Mesothelial cell of epicardium (in vitro differentiated cells): ENCODE measurements at regions not wholly inside any gene's neighbourhood (a gene's known extent, or its start where the extent isn't known, plus 50 kb on each side); places are given as distances from the start of the nearest gene placed in this dataset.
"Not testable (repeated sequence)": the region's sequence is repeated elsewhere in the genome, so short reads cannot be mapped to it uniquely, and the experiment has no call there.

Experiments used
- DNase-seq, 2 experiments: peaks; one replicate each; pipeline ENCODE4 v3.0.0; 2021; ENCODE audit warnings: low spot score in 2 of 2; ENCODE audit not compliant: unreplicated experiment in 2 of 2
- H3K27ac Mint-ChIP-seq: 2 replicates; pipeline ENCODE4 v1.8.0; 2021; ENCODE audit warnings: mixed read lengths
- H3K27me3 Mint-ChIP-seq: 2 replicates; pipeline ENCODE4 v1.8.0; 2021; ENCODE audit warnings: low read depth, mixed read lengths
- H3K36me3 Mint-ChIP-seq: 2 replicates; pipeline ENCODE4 v1.8.0; 2021; ENCODE audit warnings: mixed read lengths
- H3K4me1 Mint-ChIP-seq: 2 replicates; pipeline ENCODE4 v1.8.0; 2021; ENCODE audit warnings: mixed read lengths
- H3K4me3 Mint-ChIP-seq: 2 replicates; pipeline ENCODE4 v1.8.0; 2021; ENCODE audit warnings: mild to moderate bottlenecking, moderate library complexity, mixed read lengths
- H3K9me3 Mint-ChIP-seq: 2 replicates; pipeline ENCODE4 v1.8.0; 2021; ENCODE audit warnings: mixed read lengths
- TF ChIP-seq, protein P1 (sequence below): fragments of 200-600 bp; sonication (generic); IDR thresholded peaks from one replicate; pipeline ENCODE4 v1.5.0; 2021; ENCODE audit warnings: antibody characterized with exemption; ENCODE audit not compliant: unreplicated experiment

DNA sequence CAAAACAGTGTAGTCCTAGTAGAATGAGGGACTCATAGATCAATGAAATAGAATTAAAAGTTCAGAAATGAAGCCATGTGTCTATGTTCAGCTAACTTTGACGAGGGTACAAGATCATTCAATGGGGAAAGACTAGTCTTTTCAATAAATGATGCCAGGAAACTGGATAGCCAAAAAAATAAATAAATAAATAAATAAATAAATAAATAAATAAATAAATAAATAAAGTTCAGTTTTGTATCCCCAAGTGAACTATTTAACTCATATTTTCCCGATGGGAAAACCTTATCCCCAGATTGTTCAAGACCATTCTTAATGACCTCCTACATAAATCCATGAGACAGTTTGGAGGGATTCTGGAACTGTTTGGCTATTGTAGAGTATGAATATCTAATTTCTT is 277.1 kb upstream of the EYS start:
- H3K36me3 Mint-ChIP-seq = no peaks in the 10 kb centered on the region
- no peak for DNase-seq
- H3K4me1 Mint-ChIP-seq = no peaks in the 10 kb centered on the region
- TF ChIP-seq, protein P1, sequence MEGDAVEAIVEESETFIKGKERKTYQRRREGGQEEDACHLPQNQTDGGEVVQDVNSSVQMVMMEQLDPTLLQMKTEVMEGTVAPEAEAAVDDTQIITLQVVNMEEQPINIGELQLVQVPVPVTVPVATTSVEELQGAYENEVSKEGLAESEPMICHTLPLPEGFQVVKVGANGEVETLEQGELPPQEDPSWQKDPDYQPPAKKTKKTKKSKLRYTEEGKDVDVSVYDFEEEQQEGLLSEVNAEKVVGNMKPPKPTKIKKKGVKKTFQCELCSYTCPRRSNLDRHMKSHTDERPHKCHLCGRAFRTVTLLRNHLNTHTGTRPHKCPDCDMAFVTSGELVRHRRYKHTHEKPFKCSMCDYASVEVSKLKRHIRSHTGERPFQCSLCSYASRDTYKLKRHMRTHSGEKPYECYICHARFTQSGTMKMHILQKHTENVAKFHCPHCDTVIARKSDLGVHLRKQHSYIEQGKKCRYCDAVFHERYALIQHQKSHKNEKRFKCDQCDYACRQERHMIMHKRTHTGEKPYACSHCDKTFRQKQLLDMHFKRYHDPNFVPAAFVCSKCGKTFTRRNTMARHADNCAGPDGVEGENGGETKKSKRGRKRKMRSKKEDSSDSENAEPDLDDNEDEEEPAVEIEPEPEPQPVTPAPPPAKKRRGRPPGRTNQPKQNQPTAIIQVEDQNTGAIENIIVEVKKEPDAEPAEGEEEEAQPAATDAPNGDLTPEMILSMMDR = no peak
- H3K27me3 Mint-ChIP-seq = no peaks in the 10 kb centered on the region
- no peak overlapping the region for H3K27ac Mint-ChIP-seq
- peaks cover 15% of the 10 kb centered on the region for H3K9me3 Mint-ChIP-seq
- no peak overlapping the region for H3K4me3 Mint-ChIP-seq

DNA sequence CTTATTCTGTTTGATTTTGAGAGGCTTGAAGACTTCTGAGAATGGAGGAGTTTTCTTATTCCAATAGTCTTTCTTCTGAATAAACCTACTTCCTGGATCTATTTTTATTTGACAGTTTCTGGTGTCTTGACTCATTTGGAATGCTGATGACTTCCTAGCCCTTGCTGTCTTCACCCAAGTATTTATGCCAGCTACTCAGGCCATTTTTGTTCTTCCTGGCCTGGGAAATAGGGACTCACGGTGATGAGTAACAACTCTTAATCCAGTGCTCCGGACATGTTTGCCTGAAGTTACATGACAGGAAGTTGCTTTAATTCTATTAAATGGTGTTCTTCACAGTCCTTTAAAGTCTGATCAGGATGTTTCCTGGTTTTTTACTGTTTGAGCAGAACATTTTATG is 272.1 kb upstream of the EYS start:
- Mint-ChIP-seq H3K27me3 (no peaks in the 10 kb centered on the region), H3K36me3 (no peaks in the 10 kb centered on the region), H3K4me1 (no peaks in the 10 kb centered on the region), H3K9me3 (peaks cover 20% of the 10 kb centered on the region), H3K4me3 (no peak overlapping the region), H3K27ac (no peak overlapping the region)
- DNase-seq = no peak
- TF ChIP-seq, protein P1 = no peak

DNA sequence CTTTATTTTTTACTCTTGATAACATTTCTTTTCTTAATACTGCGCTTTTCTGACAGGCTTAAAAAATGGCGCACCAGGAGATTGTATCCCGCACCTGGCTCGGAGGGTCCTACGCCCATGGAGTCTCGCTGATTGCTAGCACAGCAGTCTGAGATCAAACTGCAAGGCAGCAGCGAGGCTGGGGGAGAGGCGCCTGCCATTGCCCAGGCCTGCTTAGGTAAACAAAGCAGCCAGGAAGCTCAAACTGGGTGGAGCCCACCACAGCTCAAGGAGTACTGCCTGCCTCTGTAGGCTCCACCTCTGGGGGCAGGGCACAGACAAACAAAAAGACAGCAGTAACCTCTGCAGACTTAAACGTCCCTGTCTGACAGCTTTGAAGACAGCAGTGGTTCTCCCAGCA is 264.2 kb upstream of the EYS start:
- H3K4me1 Mint-ChIP-seq, H3K27ac Mint-ChIP-seq, H3K4me3 Mint-ChIP-seq, DNase-seq, H3K27me3 Mint-ChIP-seq, H3K9me3 Mint-ChIP-seq, H3K36me3 Mint-ChIP-seq: not testable (repeated sequence)

DNA sequence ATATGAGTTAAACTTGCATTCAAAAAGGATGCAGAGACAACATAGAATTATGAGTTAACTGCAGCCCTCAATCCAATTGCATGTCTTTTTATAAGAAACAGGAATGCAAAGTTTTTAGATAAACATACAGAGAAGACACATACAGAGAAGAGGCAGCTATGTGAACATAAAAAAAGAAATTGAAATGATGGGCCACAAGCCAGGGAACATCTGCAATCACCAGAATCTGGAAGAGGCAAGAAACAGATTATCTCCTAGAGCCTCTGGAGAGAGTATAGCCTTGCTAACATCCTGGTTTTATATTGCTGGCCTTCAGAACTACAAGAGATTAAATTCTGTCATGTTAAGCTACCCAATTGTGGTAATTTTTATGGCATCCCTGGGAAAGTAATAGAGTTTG is 257.2 kb upstream of the EYS start:
- no peak for DNase-seq
- TF ChIP-seq, protein P1 = no peak
- no peaks in the 10 kb centered on the region for H3K36me3 Mint-ChIP-seq
- H3K9me3 Mint-ChIP-seq = no peaks in the 10 kb centered on the region
- H3K27ac Mint-ChIP-seq = no peak overlapping the region
- H3K4me3 Mint-ChIP-seq = no peak overlapping the region
- no peaks in the 10 kb centered on the region for H3K27me3 Mint-ChIP-seq
- no peaks in the 10 kb centered on the region for H3K4me1 Mint-ChIP-seq

DNA sequence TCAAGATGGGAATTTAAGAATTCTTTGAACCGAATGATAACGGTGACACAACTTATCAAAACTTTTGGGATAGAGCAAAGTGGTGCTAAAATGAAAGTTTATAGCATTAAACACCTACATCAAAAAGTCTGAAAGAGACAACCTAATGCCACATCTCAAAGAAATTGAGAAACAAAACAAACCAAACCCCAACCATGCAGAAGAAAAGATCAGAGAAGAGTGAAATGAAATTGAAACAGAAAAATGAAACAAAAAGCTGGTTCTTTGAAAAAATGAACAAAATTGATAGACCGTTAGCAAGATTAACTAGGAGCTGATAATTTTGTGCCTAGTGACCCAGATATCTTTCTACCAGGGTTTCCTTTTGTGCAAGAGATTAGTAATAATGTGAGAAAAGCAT is 248.0 kb upstream of the EYS start:
- Mint-ChIP-seq H3K9me3 (no peaks in the 10 kb centered on the region), H3K27me3 (no peaks in the 10 kb centered on the region), H3K27ac (no peak overlapping the region), H3K4me1 (no peaks in the 10 kb centered on the region), H3K4me3 (no peak overlapping the region), H3K36me3 (no peaks in the 10 kb centered on the region)
- TF ChIP-seq, protein P1 = no peak
- DNase-seq = no peak

DNA sequence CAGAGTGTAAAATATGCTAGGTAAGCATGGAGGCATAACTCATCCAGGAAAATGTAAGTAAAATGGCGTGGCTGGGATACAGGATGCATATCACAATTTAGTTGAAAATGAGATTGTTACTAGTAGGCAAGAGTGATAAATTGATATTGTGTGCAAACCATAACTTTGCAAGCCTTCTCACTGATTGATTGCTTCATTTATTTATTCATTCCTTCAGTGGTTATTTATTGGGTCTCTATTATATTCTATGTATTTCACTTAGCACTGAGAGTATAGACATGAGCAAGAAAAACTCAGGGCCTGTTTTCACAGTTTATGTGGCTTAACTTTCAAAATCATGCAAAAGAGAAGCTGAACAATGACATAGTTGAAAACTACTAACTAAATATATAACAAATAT is 241.0 kb upstream of the EYS start:
- TF ChIP-seq, protein P1 = no peak
- Mint-ChIP-seq H3K4me1 (peaks cover 3% of the 10 kb centered on the region), H3K36me3 (no peaks in the 10 kb centered on the region), H3K27ac (no peak overlapping the region), H3K27me3 (no peaks in the 10 kb centered on the region), H3K9me3 (no peaks in the 10 kb centered on the region), H3K4me3 (no peak overlapping the region)
- DNase-seq = no peak
